ENCODE measurements at regions not wholly inside any gene's neighbourhood (a gene's known extent, or its start where the extent isn't known, plus 50 kb on each side); places are given as distances from the start of the nearest gene placed in this dataset.

- no peak overlapping the region for H3K4me3 ChIP-seq (ENCODE audit: low read depth, low read length)
- no peak for DNase-seq (ENCODE audit: low read depth, low spot score)
- TF ChIP-seq, protein P1, sequence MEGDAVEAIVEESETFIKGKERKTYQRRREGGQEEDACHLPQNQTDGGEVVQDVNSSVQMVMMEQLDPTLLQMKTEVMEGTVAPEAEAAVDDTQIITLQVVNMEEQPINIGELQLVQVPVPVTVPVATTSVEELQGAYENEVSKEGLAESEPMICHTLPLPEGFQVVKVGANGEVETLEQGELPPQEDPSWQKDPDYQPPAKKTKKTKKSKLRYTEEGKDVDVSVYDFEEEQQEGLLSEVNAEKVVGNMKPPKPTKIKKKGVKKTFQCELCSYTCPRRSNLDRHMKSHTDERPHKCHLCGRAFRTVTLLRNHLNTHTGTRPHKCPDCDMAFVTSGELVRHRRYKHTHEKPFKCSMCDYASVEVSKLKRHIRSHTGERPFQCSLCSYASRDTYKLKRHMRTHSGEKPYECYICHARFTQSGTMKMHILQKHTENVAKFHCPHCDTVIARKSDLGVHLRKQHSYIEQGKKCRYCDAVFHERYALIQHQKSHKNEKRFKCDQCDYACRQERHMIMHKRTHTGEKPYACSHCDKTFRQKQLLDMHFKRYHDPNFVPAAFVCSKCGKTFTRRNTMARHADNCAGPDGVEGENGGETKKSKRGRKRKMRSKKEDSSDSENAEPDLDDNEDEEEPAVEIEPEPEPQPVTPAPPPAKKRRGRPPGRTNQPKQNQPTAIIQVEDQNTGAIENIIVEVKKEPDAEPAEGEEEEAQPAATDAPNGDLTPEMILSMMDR (IDR thresholded peaks at IDR 0.05; ENCODE audit: insufficient read depth, low read length, missing control alignments) = no peak
- ChIA-PET CTCF (no interaction called here), POLR2A (no interaction called here)
These were observed 271.6 kb downstream of the DHX35 start for GRCh38 chr20:39233755-39234154.

- no peak for DNase-seq (ENCODE audit: low read depth, low spot score)
- TF ChIP-seq, protein P1 (IDR thresholded peaks at IDR 0.05; ENCODE audit: insufficient read depth, low read length, missing control alignments) = no peak
- POLR2A ChIA-PET = no interaction called here
- CTCF ChIA-PET = no interaction called here
- H3K4me3 ChIP-seq (ENCODE audit: low read depth, low read length) = no peak overlapping the region
These were observed 265.3 kb downstream of the DHX35 start for GRCh38 chr20:39227416-39227815.

GRCh38 chr20:39225978-39226377 lies 263.8 kb downstream of the DHX35 start:
- H3K4me3 ChIP-seq (ENCODE audit: low read depth, low read length) = no peak overlapping the region
- TF ChIP-seq, protein P1 (IDR thresholded peaks at IDR 0.05; ENCODE audit: insufficient read depth, low read length, missing control alignments) = no peak
- POLR2A ChIA-PET = no interaction called here
- DNase-seq (ENCODE audit: low read depth, low spot score) = no peak
- CTCF ChIA-PET = no interaction called here

DNA sequence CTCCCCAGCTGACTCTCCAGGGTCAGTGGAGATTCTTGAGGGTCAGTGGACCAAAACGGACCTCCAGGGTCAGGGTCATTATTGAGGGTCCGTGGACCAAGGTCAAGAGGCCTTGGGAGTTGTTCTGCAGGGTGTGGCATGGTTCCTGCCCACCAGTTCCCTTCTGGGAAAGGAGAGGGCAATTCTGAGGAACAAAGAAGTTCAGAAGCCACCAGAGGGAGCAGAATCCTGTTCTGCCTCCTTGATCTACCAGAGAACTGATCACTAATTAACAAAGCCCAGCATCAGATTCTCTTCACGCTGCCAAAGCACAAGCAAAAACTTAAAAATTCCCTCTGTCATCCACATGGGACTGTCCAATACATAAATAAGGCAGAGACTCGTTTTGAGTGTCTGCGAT lies 263.4 kb downstream of the DHX35 start:
- ChIA-PET POLR2A (no interaction called here), CTCF (no interaction called here)
- no peak overlapping the region for H3K4me3 ChIP-seq (ENCODE audit: low read depth, low read length)
- TF ChIP-seq, protein P1 (IDR thresholded peaks at IDR 0.05; ENCODE audit: insufficient read depth, low read length, missing control alignments) = no peak
- no peak for DNase-seq (ENCODE audit: low read depth, low spot score)

GRCh38 chr20:39222101-39222500 lies 260.0 kb downstream of the DHX35 start:
- no peak overlapping the region for H3K4me3 ChIP-seq (ENCODE audit: low read depth, low read length)
- TF ChIP-seq, protein P1 (IDR thresholded peaks at IDR 0.05; ENCODE audit: insufficient read depth, low read length, missing control alignments) = no peak
- POLR2A ChIA-PET = no interaction called here
- DNase-seq (ENCODE audit: low read depth, low spot score) = no peak
- CTCF ChIA-PET = no interaction called here

- TF ChIP-seq, protein P1 (IDR thresholded peaks at IDR 0.05; ENCODE audit: insufficient read depth, low read length, missing control alignments) = no peak
- no peak for DNase-seq (ENCODE audit: low read depth, low spot score)
- ChIA-PET POLR2A (no interaction called here), CTCF (no interaction called here)
- no peak overlapping the region for H3K4me3 ChIP-seq (ENCODE audit: low read depth, low read length)
These were observed 254.1 kb downstream of the DHX35 start for GRCh38 chr20:39216195-39216594.

All from AG04449 (cell line).